OCI-LY7 (cell line): ENCODE measurements at regions not wholly inside any gene's neighbourhood (a gene's known extent, or its start where the extent isn't known, plus 50 kb on each side); places are given as distances from the start of the nearest gene placed in this dataset.

Experiments
- BruUV-seq: library from RNA; stranded (reverse); fragments of 400-500 nt; replicated peaks from 2 replicates; lab custom pipeline; 2021; lab: Mats Ljungman, UMichigan
- CTCF ChIA-PET: fragments of 300-600 bp; sonication (Branson Sonifier 250); formaldehyde crosslinking; loops from one replicate; lab custom pipeline; 2022; ENCODE audit warnings: antibody characterized with exemption; ENCODE audit not compliant: unreplicated experiment; lab: Charles Lee
- POLR2A ChIA-PET: fragments of 300-600 bp; sonication (Branson Sonifier 250); formaldehyde crosslinking; loops from one replicate; lab custom pipeline; 2022; ENCODE audit warnings: antibody characterized with exemption; lab: Charles Lee
- DNase-seq: peaks from one replicate; pipeline ENCODE4 v3.0.0-alpha.2; 2015; ENCODE audit warnings: low spot score
- H2AFZ ChIP-seq: fragments of 200-600 bp; sonication (generic), shearing (Covaris generic); 2 replicates; pipeline ENCODE4 v1.6.1; 2014; ENCODE audit warnings: mild to moderate bottlenecking, antibody characterized with exemption, low read length, moderate library complexity
- H3K27ac ChIP-seq: fragments of 200-600 bp; sonication (generic); 2 replicates; pipeline ENCODE4 v1.5.1; 2014; ENCODE audit warnings: mixed run types, low read depth, mild to moderate bottlenecking, moderate library complexity, low read length, inconsistent platforms; ENCODE audit not compliant: poor library complexity, severe bottlenecking
- H3K36me3 ChIP-seq: fragments of 200-600 bp; sonication (generic); 2 replicates; pipeline ENCODE4 v1.6.1; 2014; ENCODE audit warnings: mild to moderate bottlenecking, antibody characterized with exemption, low read length, moderate library complexity, mixed read lengths; ENCODE audit not compliant: insufficient read depth
- H3K4me1 ChIP-seq: fragments of 200-600 bp; sonication (generic); 2 replicates; pipeline ENCODE4 v1.5.1; 2014; ENCODE audit warnings: mild to moderate bottlenecking, low read length; ENCODE audit not compliant: insufficient read depth, poor library complexity, severe bottlenecking
- H3K4me2 ChIP-seq: fragments of 200-600 bp; sonication (generic); 2 replicates; pipeline ENCODE4 v1.6.1; 2014; ENCODE audit warnings: mild to moderate bottlenecking, low read length
- H3K4me3 ChIP-seq: fragments of 200-600 bp; sonication (generic); 2 replicates; pipeline ENCODE4 v1.5.1; 2014; ENCODE audit warnings: mild to moderate bottlenecking, low read depth, low read length; ENCODE audit not compliant: poor library complexity, severe bottlenecking
- H3K79me2 ChIP-seq: fragments of 200-600 bp; sonication (generic); 2 replicates; pipeline ENCODE4 v1.6.1; 2016; ENCODE audit warnings: low read depth, mild to moderate bottlenecking, low read length, moderate library complexity, mixed read lengths; ENCODE audit not compliant: insufficient read depth
- H3K9me2 ChIP-seq: fragments of 200-600 bp; sonication (generic); 2 replicates; pipeline ENCODE4 v1.6.1; 2016; ENCODE audit warnings: mild to moderate bottlenecking, low read length, mixed read lengths; ENCODE audit not compliant: insufficient read depth
- H3K9me3 ChIP-seq: fragments of 200-600 bp; sonication (generic); 2 replicates; pipeline ENCODE4 v1.6.1; 2014; ENCODE audit warnings: mild to moderate bottlenecking, mixed run types, low read length, mixed read lengths
- H4K20me1 ChIP-seq: fragments of 200-600 bp; sonication (generic); 2 replicates; pipeline ENCODE4 v1.6.1; 2014; ENCODE audit warnings: mild to moderate bottlenecking, antibody characterized with exemption, low read length, moderate library complexity, mixed read lengths; ENCODE audit not compliant: insufficient read depth
- CTCF ChIP-seq: fragments of 200-600 bp; sonication (generic); conservative IDR thresholded peaks from 2 replicates; pipeline ENCODE4 v1.5.1; 2014; ENCODE audit warnings: mild to moderate bottlenecking, antibody characterized with exemption, low read length, moderate library complexity, mixed read lengths
- EZH2phosphoT487 ChIP-seq: fragments of 200-600 bp; sonication (generic); IDR thresholded peaks from 2 replicates; pipeline ENCODE4 v1.6.1; 2018; ENCODE audit warnings: low read depth, borderline replicate concordance, mild to moderate bottlenecking, mixed run types, antibody characterized with exemption, low read length, moderate library complexity, mixed read lengths
- intact Hi-C: fragments of 100-400 bp; cut with micrococcal nuclease; formaldehyde crosslinking; loops from one replicate; pipeline ENCODE4 v1.10.0; 2022; ENCODE audit not compliant: unreplicated experiment

GRCh38 chr2:177332992-177333388 is 59.6 kb upstream of the AGPS start:
- peak overlapping the region; percentile 100 for H2AFZ ChIP-seq
- BruUV-seq = no TSS peak

DNA sequence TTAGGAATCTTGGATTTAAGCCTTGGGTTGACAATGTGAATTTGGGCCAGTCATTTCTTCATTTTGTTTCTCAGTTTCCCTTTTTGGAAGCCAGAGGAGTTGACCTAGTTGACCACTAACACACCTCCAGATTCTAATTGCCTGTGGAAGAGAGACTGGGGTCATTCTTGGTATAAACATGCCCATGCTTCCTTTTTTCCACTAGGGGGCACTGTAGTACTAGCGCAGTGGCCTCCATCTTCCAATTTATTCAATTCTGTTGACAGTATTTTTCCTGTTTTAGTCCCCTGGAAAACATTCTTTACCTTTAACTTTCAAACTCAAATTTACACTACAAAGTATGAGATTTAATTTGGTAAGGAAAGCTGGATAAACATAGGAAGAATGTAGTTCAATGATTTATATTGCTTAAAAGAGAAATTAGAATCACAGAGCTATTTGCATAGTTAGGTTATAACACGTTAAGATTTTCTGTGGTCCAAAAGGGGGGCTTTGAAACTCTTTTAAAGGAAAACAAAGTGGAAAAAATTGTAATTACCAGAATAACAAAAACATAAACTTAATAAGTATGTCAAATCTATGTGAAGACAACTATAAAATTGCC is 57.5 kb upstream of the AGPS start:
- H3K36me3 ChIP-seq = no peaks in the 10 kb centered on the region
- no peaks in the 10 kb centered on the region for H4K20me1 ChIP-seq
- H3K9me2 ChIP-seq = no peaks in the 10 kb centered on the region
- H3K79me2 ChIP-seq = no peaks in the 10 kb centered on the region
- H3K27ac ChIP-seq = no peak overlapping the region
- TF ChIP-seq CTCF (peak; percentile 99), EZH2phosphoT487 (no peak)
- ChIA-PET CTCF (interaction anchor here (1.8 kb wide), 1 partner anchor 170 kb away, joined by 6 read pairs; no protein-coding TSS in a partner anchor), POLR2A (interaction anchor here (0.5 to 1.1 kb wide), 3 partner anchors 84 to 216 kb away, joined by 4 to 5 read pairs (median 5); no protein-coding TSS in a partner anchor)
- no TSS peak for BruUV-seq
- no peak overlapping the region for H3K4me3 ChIP-seq
- H3K4me2 ChIP-seq = no peak overlapping the region
- no peak overlapping the region; the same call in 1 of the 2 replicates for H2AFZ ChIP-seq
- intact Hi-C loops = loop anchor here (1.0 to 10.0 kb wide), 3 partner anchors 81 to 389 kb away; no protein-coding TSS in a partner anchor
- DNase-seq = peak; percentile 69
- no peaks in the 10 kb centered on the region for H3K9me3 ChIP-seq
- H3K4me1 ChIP-seq = peaks cover 8% of the 10 kb centered on the region

More at GRCh38 chr2:177332992-177333388, 59.6 kb upstream of the AGPS start:
- Histone ChIP-seq H3K9me3 (no peaks in the 10 kb centered on the region), H3K9me2 (no peaks in the 10 kb centered on the region), H3K36me3 (no peaks in the 10 kb centered on the region), H3K4me2 (no peak overlapping the region), H3K79me2 (no peaks in the 10 kb centered on the region), H3K4me3 (no peak overlapping the region), H3K27ac (no peak overlapping the region), H4K20me1 (no peaks in the 10 kb centered on the region), H3K4me1 (peaks cover 8% of the 10 kb centered on the region)
- DNase-seq = no peak
- TF ChIP-seq CTCF (no peak), EZH2phosphoT487 (no peak)
- intact Hi-C loops = loop anchor here (1.0 to 10.0 kb wide), 3 partner anchors 70 to 272 kb away; no protein-coding TSS in a partner anchor
- ChIA-PET POLR2A (interaction anchor here (0.6 to 1.8 kb wide), 9 partner anchors 18 to 443 kb away, joined by 3 to 7 read pairs (median 4); partner anchors contain the start of gene NFE2L2), CTCF (interaction anchor here (0.9 to 2.1 kb wide), 2 partner anchors 167 to 168 kb away, joined by 3 to 13 read pairs; no protein-coding TSS in a partner anchor)
